ENCODE measurements at regions not wholly inside any gene's neighbourhood (a gene's known extent, or its start where the extent isn't known, plus 50 kb on each side); places are given as distances from the start of the nearest gene placed in this dataset.

- Histone ChIP-seq H3K4me1 (no peaks in the 10 kb centered on the region), H3K36me3 (no peaks in the 10 kb centered on the region), H3K27ac (no peak overlapping the region), H3K27me3 (no peaks in the 10 kb centered on the region), H3K4me3 (no peak overlapping the region), H3K9me3 (no peaks in the 10 kb centered on the region)
- DNase-seq (ENCODE audit: low spot score): no peak
- no peak for TF ChIP-seq CTCF (IDR thresholded peaks at IDR 0.05)
These were observed 1093.2 kb upstream of the EEF2KMT start for GRCh38 chr16:6190776-6191175.

- Histone ChIP-seq H3K27ac (no peak overlapping the region), H3K36me3 (no peaks in the 10 kb centered on the region), H3K4me3 (no peak overlapping the region), H3K4me1 (no peaks in the 10 kb centered on the region), H3K9me3 (no peaks in the 10 kb centered on the region), H3K27me3 (no peaks in the 10 kb centered on the region)
- DNase-seq (ENCODE audit: low spot score): no peak
- no peak for TF ChIP-seq CTCF (IDR thresholded peaks at IDR 0.05)
These were observed 1091.6 kb upstream of the EEF2KMT start for GRCh38 chr16:6189216-6189615.

GRCh38 chr16:6177616-6178180, 1080.1 kb upstream of the EEF2KMT start:
- Histone ChIP-seq H3K9me3 (no peaks in the 10 kb centered on the region), H3K36me3 (no peaks in the 10 kb centered on the region), H3K4me3 (no peak overlapping the region), H3K27me3 (no peaks in the 10 kb centered on the region), H3K27ac (no peak overlapping the region), H3K4me1 (no peaks in the 10 kb centered on the region)
- no peak for TF ChIP-seq CTCF (IDR thresholded peaks at IDR 0.05)
- DNase-seq (ENCODE audit: low spot score): no peak

GRCh38 chr16:6170022-6170421, 1072.4 kb upstream of the EEF2KMT start:
- no peaks in the 10 kb centered on the region for H3K4me1 ChIP-seq
- H3K36me3 ChIP-seq: no peaks in the 10 kb centered on the region
- no peak overlapping the region for H3K4me3 ChIP-seq
- H3K27ac ChIP-seq: no peak overlapping the region
- no peak for TF ChIP-seq CTCF (IDR thresholded peaks at IDR 0.05)
- no peak for DNase-seq (ENCODE audit: low spot score)
- H3K9me3 ChIP-seq: no peaks in the 10 kb centered on the region
- no peaks in the 10 kb centered on the region for H3K27me3 ChIP-seq

- Histone ChIP-seq H3K27me3 (no peaks in the 10 kb centered on the region), H3K4me3 (no peak overlapping the region), H3K9me3 (no peaks in the 10 kb centered on the region), H3K36me3 (no peaks in the 10 kb centered on the region), H3K4me1 (no peaks in the 10 kb centered on the region), H3K27ac (no peak overlapping the region)
- DNase-seq (ENCODE audit: low spot score): no peak
- no peak for TF ChIP-seq CTCF (IDR thresholded peaks at IDR 0.05)
These were observed 1067.9 kb upstream of the EEF2KMT start for GRCh38 chr16:6165330-6165979.

- no peaks in the 10 kb centered on the region for H3K27me3 ChIP-seq
- DNase-seq (ENCODE audit: low spot score): no peak
- TF ChIP-seq CTCF (IDR thresholded peaks at IDR 0.05): no peak
- no peak overlapping the region for H3K27ac ChIP-seq
- H3K4me1 ChIP-seq: no peaks in the 10 kb centered on the region
- no peaks in the 10 kb centered on the region for H3K36me3 ChIP-seq
- H3K9me3 ChIP-seq: no peaks in the 10 kb centered on the region
- no peak overlapping the region for H3K4me3 ChIP-seq
These were observed 1063.3 kb upstream of the EEF2KMT start for GRCh38 chr16:6160871-6161270.

Data from right atrium auricular region (tissue), 2 donors.